Calu3 (cell line): ENCODE measurements at regions not wholly inside any gene's neighbourhood (a gene's known extent, or its start where the extent isn't known, plus 50 kb on each side); places are given as distances from the start of the nearest gene placed in this dataset.

ENCODE experiments used
- BruUV-seq: library from RNA; stranded (reverse); fragments of 400-500 nt; replicated peaks from 2 replicates; lab custom pipeline; 2021; lab: Mats Ljungman, UMichigan
- CTCF ChIA-PET: fragments of 300-600 bp; sonication (Branson Sonifier 250); formaldehyde crosslinking; loops from one replicate; lab custom pipeline; 2022; ENCODE audit warnings: antibody characterized with exemption; lab: Charles Lee
- DNase-seq: peaks from one replicate; pipeline ENCODE4 v3.0.0; 2022
- H3K27ac Mint-ChIP-seq: one replicate; pipeline ENCODE4 v1.8.0; 2022; ENCODE audit warnings: mixed read lengths; ENCODE audit not compliant: unreplicated experiment
- H3K27me3 Mint-ChIP-seq: one replicate; pipeline ENCODE4 v1.8.0; 2022; ENCODE audit warnings: mixed read lengths; ENCODE audit not compliant: unreplicated experiment
- H3K36me3 Mint-ChIP-seq: one replicate; pipeline ENCODE4 v1.8.0; 2022; ENCODE audit warnings: mild to moderate bottlenecking, moderate library complexity, mixed read lengths; ENCODE audit not compliant: insufficient read depth, unreplicated experiment
- H3K4me1 Mint-ChIP-seq: one replicate; pipeline ENCODE4 v1.8.0; 2022; ENCODE audit warnings: mild to moderate bottlenecking, low read depth, mixed read lengths; ENCODE audit not compliant: unreplicated experiment
- H3K4me3 Mint-ChIP-seq: one replicate; pipeline ENCODE4 v1.8.0; 2022; ENCODE audit warnings: mild to moderate bottlenecking, low read depth, moderate library complexity, mixed read lengths; ENCODE audit not compliant: unreplicated experiment
- H3K9me3 Mint-ChIP-seq: one replicate; pipeline ENCODE4 v1.8.0; 2022; ENCODE audit warnings: low read depth, mixed read lengths; ENCODE audit not compliant: unreplicated experiment
- intact Hi-C: fragments of 100-400 bp; cut with micrococcal nuclease; formaldehyde crosslinking; loops from one replicate; pipeline ENCODE4 v1.10.0; 2022; ENCODE audit not compliant: unreplicated experiment
- TF ChIP-seq, protein P1 (sequence below): fragments of 200-600 bp; IDR thresholded peaks from one replicate; pipeline ENCODE4 v1.8.0; 2022; ENCODE audit warnings: antibody characterized with exemption; ENCODE audit not compliant: unreplicated experiment

DNA sequence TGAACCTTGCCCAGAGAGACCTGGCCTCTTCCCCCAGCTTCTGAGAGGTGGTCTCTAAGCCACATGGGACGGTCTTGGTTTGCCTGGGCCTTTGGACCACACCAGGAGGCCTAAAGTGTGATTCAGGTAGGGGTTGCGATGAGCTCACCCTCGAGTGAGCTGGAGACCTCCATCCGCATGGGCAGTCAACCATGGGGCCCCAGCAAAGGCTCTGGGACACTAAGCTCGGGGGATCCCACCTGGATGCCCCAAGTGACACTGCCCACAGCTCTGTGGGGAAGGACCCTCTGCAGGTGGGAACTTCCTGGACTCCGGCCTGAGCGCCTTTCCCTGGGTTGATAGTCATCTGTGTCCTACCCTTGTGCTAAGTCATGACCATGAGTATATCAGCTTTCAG lies 57.1 kb upstream of the FAM20C start:
- peaks cover 75% of the 10 kb centered on the region for H3K27me3 Mint-ChIP-seq
- CTCF ChIA-PET = interaction anchor here (0.7 kb wide), 1 partner anchor 42 kb away, joined by 3 read pairs; no protein-coding TSS in a partner anchor
- intact Hi-C loops = no loop called here

DNA sequence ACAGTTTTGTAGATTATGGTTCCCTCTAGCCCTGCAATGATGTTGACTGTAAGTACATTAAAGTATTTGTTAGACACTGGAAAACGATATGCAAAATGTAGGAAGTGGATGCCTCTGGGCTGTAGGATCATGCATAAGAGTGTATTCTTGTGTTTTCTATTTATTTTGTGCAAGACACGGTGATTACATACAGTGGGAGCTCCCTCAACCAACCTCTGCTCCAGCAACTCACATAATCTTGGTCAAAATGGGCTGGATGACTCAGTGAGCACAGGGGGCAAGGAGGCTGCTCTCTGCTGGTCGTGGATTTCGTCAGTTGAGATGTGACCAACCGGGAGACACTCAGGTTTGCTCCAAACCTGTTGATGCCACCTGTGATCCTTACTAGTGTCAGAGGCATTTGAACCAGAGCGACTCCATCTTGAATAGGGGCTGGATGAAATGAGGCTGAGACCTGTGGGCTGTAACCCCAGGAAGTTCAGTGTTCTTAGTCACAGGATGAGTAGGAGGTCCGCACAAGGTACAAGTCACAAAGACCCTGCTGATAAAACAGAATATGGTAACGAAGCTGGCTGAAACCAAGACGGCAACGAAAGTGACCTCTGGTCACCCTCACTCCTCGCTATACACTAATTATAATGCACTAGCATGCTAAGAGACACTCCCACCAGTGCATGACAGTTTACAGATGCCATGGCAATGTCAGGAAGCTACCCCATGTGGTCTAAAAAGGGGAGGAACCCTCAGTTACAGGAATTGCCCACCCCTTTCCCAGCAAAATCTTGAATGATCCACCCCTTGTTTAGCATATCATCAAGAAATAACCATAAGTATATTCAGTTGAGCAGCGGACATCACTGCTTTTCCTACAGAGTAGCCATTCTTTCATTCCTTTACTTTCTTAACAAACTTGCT lies 56.4 kb upstream of the FAM20C start:
- no peak overlapping the region for H3K27ac Mint-ChIP-seq
- no peaks in the 10 kb centered on the region for H3K36me3 Mint-ChIP-seq
- TF ChIP-seq, protein P1, sequence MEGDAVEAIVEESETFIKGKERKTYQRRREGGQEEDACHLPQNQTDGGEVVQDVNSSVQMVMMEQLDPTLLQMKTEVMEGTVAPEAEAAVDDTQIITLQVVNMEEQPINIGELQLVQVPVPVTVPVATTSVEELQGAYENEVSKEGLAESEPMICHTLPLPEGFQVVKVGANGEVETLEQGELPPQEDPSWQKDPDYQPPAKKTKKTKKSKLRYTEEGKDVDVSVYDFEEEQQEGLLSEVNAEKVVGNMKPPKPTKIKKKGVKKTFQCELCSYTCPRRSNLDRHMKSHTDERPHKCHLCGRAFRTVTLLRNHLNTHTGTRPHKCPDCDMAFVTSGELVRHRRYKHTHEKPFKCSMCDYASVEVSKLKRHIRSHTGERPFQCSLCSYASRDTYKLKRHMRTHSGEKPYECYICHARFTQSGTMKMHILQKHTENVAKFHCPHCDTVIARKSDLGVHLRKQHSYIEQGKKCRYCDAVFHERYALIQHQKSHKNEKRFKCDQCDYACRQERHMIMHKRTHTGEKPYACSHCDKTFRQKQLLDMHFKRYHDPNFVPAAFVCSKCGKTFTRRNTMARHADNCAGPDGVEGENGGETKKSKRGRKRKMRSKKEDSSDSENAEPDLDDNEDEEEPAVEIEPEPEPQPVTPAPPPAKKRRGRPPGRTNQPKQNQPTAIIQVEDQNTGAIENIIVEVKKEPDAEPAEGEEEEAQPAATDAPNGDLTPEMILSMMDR = no peak
- intact Hi-C loops = no loop called here
- no peak overlapping the region for H3K4me3 Mint-ChIP-seq
- H3K27me3 Mint-ChIP-seq = peaks cover 80% of the 10 kb centered on the region
- H3K4me1 Mint-ChIP-seq = no peaks in the 10 kb centered on the region
- no peak for DNase-seq
- H3K9me3 Mint-ChIP-seq = no peaks in the 10 kb centered on the region
- CTCF ChIA-PET = interaction anchor here (0.7 kb wide), 1 partner anchor 41 kb away, joined by 3 read pairs; no protein-coding TSS in a partner anchor
- BruUV-seq = no TSS peak

More for the DNA sequence above, 57.1 kb upstream of the FAM20C start:
- Mint-ChIP-seq H3K9me3 (no peaks in the 10 kb centered on the region), H3K4me3 (no peak overlapping the region), H3K36me3 (no peaks in the 10 kb centered on the region), H3K27ac (no peak overlapping the region), H3K4me1 (no peaks in the 10 kb centered on the region)
- DNase-seq = no peak
- BruUV-seq = no TSS peak
- TF ChIP-seq, protein P1 = no peak

DNA sequence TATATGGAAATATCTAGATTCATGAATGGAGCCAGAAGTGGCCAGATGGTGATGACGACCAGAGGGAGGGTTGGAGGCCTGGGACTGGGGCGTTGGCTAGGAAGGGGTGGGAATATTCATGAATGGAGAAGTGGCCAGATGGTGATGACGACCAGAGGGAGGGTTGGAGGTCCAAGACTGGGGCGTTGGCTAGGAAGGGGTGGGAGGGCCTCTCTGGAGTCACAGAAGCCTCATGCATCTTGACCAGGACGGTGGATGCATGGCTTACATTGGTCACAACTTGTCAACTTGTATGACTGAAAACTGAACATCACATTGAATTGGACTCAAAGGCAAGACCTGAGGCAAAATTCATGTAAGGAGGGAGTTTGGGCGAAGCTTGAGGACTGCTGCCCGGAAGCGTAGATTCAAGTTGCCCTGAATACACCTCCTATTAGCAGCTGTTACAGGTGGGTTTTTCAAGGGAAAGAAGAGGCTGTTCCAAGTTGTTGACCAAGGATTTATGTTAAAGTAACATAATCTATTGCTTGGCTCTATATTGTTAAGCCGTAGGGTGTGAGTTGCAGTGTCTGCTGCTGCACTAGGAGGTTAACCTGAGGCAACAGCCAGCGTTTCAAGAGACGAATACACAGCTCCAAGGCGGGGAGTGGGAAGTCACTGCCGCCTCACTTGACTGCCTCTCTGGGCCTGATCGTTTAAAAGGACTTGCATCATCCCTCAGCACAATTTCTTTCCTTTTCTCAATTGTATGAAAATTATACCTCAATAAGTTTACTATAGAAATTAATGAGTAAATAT lies 55.1 kb upstream of the FAM20C start:
- Mint-ChIP-seq H3K27ac (no peak overlapping the region), H3K27me3 (peaks cover 85% of the 10 kb centered on the region), H3K4me1 (no peaks in the 10 kb centered on the region), H3K4me3 (no peak overlapping the region), H3K9me3 (no peaks in the 10 kb centered on the region), H3K36me3 (no peaks in the 10 kb centered on the region)
- CTCF ChIA-PET = no interaction called here
- TF ChIP-seq, protein P1 = no peak
- BruUV-seq = no TSS peak
- intact Hi-C loops = no loop called here
- DNase-seq = no peak

DNA sequence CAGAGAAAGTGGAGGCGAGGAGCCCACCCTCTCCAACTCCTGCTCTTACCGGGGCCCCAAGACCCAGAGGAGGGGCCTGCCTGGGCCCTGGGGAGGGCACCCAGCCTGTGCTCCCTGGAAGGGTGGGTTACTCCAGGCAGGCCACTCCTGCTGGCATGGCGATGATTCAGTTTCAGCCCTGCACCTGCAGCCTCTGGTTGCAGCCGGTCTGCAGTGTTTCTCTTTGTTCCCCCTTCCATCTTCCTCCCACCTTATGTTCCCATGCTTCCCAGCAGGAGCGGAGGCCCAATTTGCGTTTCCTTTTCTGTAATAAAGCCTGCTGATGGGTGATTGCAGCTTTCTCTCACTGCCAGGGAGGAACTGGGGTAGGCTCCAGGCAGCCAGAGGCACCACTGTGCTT lies 53.2 kb upstream of the FAM20C start:
- BruUV-seq = no TSS peak
- TF ChIP-seq, protein P1 = no peak
- no peak for DNase-seq
- Mint-ChIP-seq H3K36me3 (no peaks in the 10 kb centered on the region), H3K4me3 (no peak overlapping the region), H3K4me1 (no peaks in the 10 kb centered on the region), H3K9me3 (no peaks in the 10 kb centered on the region), H3K27ac (no peak overlapping the region), H3K27me3 (peaks cover 68% of the 10 kb centered on the region)
- intact Hi-C loops = no loop called here
- CTCF ChIA-PET = no interaction called here
